HG03432 (cell line): ENCODE measurements at regions not wholly inside any gene's neighbourhood (a gene's known extent, or its start where the extent isn't known, plus 50 kb on each side); places are given as distances from the start of the nearest gene placed in this dataset.

Source experiments
- ATAC-seq: cut with Tn5 transposase; IDR thresholded peaks from one replicate; pipeline ENCODE4 v1.9.1; 2021; ENCODE audit warnings: mild to moderate bottlenecking, moderate library complexity; ENCODE audit not compliant: unreplicated experiment

DNA sequence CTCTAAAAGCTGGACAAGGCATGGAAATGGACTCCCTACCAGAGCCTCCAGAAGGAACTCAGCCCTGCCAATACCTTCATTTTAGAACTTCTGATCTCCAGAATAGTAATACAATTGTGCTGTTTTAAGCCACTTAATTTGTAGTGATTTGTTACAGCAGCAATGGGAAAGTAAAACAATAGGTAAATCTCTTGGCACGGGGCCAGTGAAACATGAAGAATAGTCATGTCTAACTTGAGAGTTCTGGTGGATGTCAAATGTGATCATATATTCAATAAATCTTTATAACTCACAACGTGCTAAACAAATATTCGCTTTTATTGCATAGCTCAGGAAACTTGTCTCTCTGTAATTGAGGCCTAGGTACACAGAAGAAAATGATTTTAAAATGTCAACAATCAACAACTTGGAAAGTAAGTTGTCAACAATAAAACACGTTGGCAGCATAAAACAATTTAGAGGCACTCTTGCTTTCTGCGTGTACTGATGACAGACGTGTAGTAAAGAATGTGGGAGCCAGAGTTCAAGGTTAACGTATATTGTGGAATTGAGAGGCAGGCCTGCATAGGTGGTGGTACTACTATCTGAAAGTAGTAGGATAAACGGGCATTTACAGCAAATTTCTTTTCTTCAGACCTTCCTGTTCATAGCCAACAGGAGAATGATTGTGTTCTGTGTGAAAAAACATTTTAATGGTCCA, 140.5 kb upstream of the OPRM1 start:
- ATAC-seq: no peak

DNA sequence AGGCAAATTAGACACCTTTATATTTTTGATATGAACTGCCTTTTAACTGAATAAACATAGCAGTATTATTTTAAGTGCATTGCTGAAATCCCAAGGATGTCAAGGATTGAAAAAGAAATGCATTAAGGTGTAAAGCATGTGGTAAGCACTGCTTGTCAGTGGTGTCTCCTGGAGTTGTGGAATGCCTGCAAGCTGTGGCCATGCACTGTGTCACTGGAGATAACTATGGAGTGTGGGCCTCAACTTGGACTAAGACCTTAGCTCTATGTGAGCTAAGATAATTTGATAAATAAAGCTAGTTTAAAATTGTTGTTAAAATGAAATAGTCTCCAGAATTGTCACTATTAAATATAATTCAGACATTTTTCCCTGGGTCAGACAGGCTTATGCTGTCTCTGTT, 156.6 kb upstream of the OPRM1 start:
- ATAC-seq: no peak

GRCh38 chr6:153873541-153873940, 165.5 kb upstream of the OPRM1 start:
- no peak for ATAC-seq

- ATAC-seq: no peak
These were observed 166.1 kb upstream of the OPRM1 start for GRCh38 chr6:153872946-153873345.

GRCh38 chr6:153862927-153863326, 176.1 kb upstream of the OPRM1 start:
- no peak for ATAC-seq

DNA sequence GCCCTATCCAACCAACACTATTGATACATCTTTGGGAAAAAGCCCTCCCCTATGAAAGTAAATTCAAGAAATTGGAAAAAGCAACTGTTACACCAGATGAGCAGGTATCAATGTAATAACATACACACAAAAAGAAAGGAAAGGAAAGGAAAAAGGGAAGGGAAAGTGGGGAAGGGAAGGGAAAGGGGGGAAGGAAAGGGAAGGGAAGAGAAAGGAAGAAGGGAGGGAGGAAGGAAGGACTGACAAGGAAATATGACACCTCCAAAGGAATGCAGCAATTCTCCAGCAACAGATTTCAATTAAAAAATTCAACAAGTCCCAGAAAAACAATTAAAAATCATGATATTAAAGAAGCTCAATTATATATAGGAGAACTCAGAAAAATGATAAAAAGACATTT, 176.9 kb upstream of the OPRM1 start:
- ATAC-seq: no peak

GRCh38 chr6:153858529-153858928, 180.5 kb upstream of the OPRM1 start:
- peak; percentile 82 for ATAC-seq

GRCh38 chr6:153856929-153857376, 182.1 kb upstream of the OPRM1 start:
- ATAC-seq: no peak

GRCh38 chr6:153852481-153852880, 186.6 kb upstream of the OPRM1 start:
- ATAC-seq: no peak

DNA sequence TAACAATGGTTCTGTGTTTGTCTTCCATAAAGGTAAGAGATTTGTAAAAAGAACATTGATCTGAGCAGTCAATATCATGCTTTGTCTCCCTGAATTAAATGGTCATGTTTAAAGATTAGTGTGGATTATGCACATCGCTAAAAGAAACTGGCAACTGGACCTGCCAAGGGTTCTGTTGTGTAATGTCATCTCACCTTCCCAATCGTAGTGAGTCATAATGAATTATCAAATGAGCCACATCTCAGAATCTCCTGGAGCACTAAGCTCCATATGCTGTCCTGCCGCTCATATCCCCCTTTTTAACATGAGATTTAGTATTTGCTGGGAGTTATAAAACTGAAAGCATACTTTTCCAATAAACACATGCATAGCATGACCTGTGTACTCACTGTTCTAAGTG, 187.0 kb upstream of the OPRM1 start:
- no peak for ATAC-seq

DNA sequence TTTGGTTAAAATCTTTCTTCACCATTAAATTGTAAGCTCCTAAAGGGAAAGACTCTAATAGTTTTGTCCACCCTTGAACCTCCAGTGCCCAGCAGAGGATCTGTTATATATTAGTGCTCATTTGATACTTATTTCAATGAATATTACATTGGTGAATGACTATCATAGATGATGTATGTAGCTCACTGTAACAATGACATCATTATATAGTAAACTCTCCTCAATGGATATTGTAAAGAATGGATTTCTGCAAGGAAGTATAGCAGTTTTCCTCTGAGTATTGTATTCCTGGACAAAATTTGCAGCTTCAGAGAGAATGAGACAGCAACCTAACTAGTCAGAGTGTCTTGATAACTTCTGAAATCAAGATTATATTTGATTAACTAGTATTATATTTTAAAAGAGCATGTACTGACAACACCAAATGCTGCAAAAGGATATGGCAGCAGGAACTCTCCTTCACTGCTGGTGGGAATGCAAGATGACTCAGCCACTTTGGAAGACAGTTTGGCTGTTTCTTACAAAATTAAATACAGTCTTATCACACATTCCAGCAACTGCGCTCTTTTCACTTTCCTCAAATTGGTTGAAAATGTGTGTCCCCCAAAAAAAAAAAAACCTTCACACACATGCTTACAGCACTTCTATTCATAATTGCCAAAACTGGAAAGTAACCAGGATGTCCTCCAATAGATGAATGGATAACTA, 189.8 kb upstream of the OPRM1 start:
- ATAC-seq: no peak

DNA sequence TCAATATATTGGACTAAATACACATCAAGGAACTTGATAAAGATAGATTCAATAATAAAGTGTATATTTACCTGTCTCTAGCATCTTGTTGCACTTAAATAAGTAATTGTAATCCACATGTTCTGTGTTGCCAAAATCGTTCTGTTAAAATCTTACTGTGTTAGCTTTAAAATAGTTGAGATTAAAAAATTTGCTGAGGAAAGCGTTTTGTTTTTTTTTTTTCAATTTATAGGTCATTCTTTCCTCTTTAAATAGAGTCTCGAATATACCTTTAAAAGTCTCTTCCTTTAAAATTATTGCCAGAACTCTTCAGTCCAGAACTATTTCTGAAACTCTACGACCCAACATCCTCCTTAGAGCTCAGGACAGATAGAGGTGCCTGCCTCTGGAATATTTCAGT, 195.6 kb upstream of the OPRM1 start:
- no peak for ATAC-seq

- no peak for ATAC-seq
These were observed 196.5 kb upstream of the OPRM1 start for GRCh38 chr6:153842491-153842890.

- ATAC-seq: no peak
These were observed 198.8 kb upstream of the OPRM1 start for GRCh38 chr6:153840039-153840850.

GRCh38 chr6:153832543-153832942, 206.5 kb upstream of the OPRM1 start:
- no peak for ATAC-seq

DNA sequence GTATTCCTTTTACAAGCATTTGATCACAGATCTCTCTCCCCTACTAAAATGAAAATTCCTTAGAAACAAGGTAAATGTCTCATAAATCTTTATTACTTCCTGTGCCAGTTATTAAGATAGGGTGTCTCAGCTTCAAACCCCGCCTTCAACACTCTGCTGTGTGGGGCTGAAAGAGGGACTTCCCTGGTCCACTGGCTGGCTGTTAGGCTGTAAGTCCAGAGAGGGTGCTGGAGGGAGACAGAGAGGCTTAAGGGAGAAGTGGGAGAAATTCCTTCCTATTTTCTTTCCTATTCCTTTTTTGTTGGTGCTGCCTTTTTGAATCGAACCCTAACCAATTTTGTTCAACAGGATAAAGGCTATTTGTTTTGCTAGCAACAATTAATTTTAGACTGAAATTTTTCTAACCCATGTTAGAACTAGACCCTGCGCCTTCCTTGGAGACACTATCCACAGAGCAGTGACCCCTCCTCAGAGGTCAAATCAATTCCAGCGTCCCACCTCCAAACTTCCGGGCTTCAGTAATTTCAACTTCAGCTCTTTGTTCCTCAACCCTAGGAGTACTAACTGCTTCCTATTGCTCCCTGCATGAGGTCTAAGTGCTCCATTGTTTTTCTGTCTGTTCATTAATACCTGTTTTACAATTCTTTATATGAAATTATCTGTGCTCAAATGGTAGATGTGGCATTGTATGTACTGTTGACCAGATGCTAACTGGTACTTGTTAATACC, 207.5 kb upstream of the OPRM1 start:
- ATAC-seq: no peak

DNA sequence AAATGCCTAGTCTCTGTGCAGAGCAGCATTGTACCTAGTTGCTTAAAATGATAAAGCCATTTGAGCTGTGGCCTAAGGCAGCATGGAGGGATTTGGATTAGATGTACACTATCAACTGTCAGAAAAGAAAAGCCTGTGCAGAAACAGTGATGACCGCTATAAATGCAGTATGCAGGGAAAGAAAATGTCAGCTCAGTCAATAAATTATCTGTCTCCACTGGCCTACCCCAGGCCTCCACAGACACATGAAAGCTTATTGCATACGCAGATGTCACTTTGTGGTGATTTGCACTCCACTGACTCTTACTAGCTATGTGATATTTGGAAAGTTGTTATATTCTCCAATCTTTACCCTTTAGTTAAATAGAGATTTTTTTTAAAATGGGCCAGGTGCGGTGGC, 221.9 kb upstream of the OPRM1 start:
- ATAC-seq: no peak

- no peak for ATAC-seq
These were observed 222.7 kb upstream of the OPRM1 start for GRCh38 chr6:153816366-153816765.

DNA sequence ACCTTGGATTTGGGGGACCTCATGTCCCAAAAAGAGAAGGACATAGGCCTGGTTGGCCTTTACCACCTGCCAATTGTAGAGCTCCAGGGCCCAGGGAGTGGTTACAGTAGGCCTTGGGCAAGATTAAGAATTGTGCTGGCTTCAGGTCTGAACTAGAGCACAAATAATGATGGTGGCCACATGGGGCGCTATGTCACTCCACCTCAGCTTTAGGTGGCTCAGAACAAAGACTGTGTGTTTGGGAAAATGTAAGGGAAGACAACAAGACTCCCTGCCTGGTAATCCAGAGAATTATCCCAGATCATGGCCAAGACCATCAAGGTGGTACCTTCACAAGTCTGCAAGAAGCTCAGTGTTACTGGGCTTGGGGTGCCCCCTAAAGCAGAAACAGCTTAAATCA, 224.9 kb upstream of the OPRM1 start:
- ATAC-seq: no peak

DNA sequence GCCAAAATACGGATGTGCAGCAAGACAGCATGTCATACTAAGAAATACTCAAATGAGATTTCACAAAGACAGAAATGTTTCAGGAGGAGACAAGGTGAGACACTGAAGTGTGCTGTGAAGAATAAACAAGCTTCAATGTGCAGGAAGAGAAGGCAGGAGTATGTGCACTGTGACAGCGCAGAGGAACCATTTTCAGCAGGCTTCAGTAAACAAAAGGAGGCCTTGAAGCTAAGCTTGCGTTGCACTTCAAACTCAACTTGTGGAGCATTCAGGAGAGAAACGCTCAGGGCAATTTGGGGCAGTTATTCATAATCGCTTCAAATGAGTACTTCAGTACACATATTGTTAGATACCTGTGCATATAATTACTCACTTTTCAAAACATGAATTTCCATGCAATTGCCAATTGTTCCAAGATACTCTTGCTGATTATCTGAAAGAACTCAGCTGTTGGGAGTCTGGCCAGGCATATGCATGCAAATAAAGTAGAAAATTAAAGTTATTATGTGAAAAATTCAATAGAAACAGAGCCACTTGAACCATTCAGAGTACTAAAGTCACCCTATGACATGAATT, 234.2 kb upstream of the OPRM1 start:
- no peak for ATAC-seq

- no peak for ATAC-seq
These were observed 237.1 kb upstream of the OPRM1 start for GRCh38 chr6:153801917-153802316.
